ENCODE measurements at regions not wholly inside any gene's neighbourhood (a gene's known extent, or its start where the extent isn't known, plus 50 kb on each side); places are given as distances from the start of the nearest gene placed in this dataset.

DNA sequence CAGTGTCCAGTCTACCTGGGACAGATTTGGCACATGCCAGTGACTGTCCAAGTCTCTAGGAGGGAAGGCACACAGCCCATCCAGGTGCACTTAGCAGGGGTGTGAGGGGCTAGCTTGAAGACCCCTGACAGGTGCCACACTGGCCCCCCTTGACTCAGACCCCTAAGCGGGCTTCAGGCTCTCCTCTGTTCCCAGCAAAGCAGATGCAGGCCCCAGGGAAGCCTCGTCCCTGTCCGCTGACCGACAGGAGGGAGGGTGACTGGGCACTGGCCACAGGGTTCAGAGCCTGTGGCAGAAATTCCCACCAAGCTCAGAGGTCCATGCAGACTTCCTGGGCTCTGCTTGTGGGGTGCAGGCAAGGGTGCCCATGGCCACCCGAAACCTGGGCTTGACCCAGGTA is 239.8 kb upstream of the MYT1L start:
- H3K27ac Mint-ChIP-seq (ENCODE audit: unreplicated experiment), result no peak overlapping the region
- H3K9me3 Mint-ChIP-seq (ENCODE audit: unreplicated experiment), result no peaks in the 10 kb centered on the region
- CTCF ChIA-PET, result no interaction called here
- H3K4me1 ChIP-seq, result no peaks in the 10 kb centered on the region
- POLR2A ChIA-PET, result no interaction called here
- H3K27me3 Mint-ChIP-seq (ENCODE audit: insufficient read depth, unreplicated experiment), result no peaks in the 10 kb centered on the region
- DNase-seq, result no peak
- BruUV-seq (replicated peaks), result no TSS peak
- no peaks in the 10 kb centered on the region for H3K27me3 ChIP-seq (replicated peaks; ENCODE audit: control insufficient read depth, insufficient read depth, low read length)
- TF ChIP-seq, protein P1, sequence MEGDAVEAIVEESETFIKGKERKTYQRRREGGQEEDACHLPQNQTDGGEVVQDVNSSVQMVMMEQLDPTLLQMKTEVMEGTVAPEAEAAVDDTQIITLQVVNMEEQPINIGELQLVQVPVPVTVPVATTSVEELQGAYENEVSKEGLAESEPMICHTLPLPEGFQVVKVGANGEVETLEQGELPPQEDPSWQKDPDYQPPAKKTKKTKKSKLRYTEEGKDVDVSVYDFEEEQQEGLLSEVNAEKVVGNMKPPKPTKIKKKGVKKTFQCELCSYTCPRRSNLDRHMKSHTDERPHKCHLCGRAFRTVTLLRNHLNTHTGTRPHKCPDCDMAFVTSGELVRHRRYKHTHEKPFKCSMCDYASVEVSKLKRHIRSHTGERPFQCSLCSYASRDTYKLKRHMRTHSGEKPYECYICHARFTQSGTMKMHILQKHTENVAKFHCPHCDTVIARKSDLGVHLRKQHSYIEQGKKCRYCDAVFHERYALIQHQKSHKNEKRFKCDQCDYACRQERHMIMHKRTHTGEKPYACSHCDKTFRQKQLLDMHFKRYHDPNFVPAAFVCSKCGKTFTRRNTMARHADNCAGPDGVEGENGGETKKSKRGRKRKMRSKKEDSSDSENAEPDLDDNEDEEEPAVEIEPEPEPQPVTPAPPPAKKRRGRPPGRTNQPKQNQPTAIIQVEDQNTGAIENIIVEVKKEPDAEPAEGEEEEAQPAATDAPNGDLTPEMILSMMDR (IDR thresholded peaks at IDR 0.05; ENCODE audit: insufficient read depth in 1 of 2, low read depth in 1 of 2, low read length in 1 of 2, severe bottlenecking in 1 of 2, unreplicated experiment in 1 of 2), result no peak
- H3K36me3 ChIP-seq (ENCODE audit: control insufficient read depth, insufficient read depth, low read length), result no peaks in the 10 kb centered on the region
- no peak overlapping the region for H3K4me3 Mint-ChIP-seq (ENCODE audit: unreplicated experiment)
- peaks cover 11% of the 10 kb centered on the region for H3K9me3 ChIP-seq
- no peak overlapping the region for H3K4me3 ChIP-seq (ENCODE audit: low read depth, low read length)
- H3K36me3 Mint-ChIP-seq (ENCODE audit: insufficient read depth, unreplicated experiment), result no peaks in the 10 kb centered on the region
- intact Hi-C loops (cut with micrococcal nuclease; ENCODE audit: unreplicated experiment), result no loop called here
- H3K4me1 Mint-ChIP-seq (ENCODE audit: low read depth, unreplicated experiment), result no peaks in the 10 kb centered on the region

DNA sequence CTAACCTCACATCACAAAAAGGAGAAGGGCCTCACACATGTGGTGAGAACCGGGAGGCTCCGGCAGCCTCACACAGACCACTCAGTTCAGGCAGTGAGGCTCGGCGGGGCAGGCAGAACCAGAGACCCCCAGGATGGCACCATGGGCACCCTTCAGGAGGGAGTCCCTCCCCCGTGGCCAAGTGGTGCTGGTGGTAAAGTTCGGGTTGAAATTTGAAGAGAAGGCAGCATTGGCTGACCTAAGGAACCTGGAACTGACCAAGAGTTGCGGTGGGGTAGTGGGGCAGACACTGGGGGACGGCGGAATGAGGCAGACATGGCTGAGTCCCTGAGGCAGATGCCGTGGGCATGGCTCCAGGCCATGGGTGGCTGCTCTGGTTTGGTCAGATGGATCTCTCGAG is 239.3 kb upstream of the MYT1L start:
- H3K9me3 Mint-ChIP-seq (ENCODE audit: unreplicated experiment), result no peaks in the 10 kb centered on the region
- H3K9me3 ChIP-seq, result peaks cover 11% of the 10 kb centered on the region
- ChIA-PET CTCF (no interaction called here), POLR2A (no interaction called here)
- H3K36me3 ChIP-seq (ENCODE audit: control insufficient read depth, insufficient read depth, low read length), result no peaks in the 10 kb centered on the region
- no TSS peak for BruUV-seq (replicated peaks)
- DNase-seq, result no peak
- no peak overlapping the region for H3K27ac Mint-ChIP-seq (ENCODE audit: unreplicated experiment)
- no peak overlapping the region for H3K4me3 Mint-ChIP-seq (ENCODE audit: unreplicated experiment)
- H3K36me3 Mint-ChIP-seq (ENCODE audit: insufficient read depth, unreplicated experiment), result no peaks in the 10 kb centered on the region
- no peaks in the 10 kb centered on the region for H3K4me1 ChIP-seq
- H3K4me3 ChIP-seq (ENCODE audit: low read depth, low read length), result no peak overlapping the region
- no peaks in the 10 kb centered on the region for H3K27me3 ChIP-seq (replicated peaks; ENCODE audit: control insufficient read depth, insufficient read depth, low read length)
- intact Hi-C loops (cut with micrococcal nuclease; ENCODE audit: unreplicated experiment), result no loop called here
- H3K4me1 Mint-ChIP-seq (ENCODE audit: low read depth, unreplicated experiment), result no peaks in the 10 kb centered on the region
- no peaks in the 10 kb centered on the region for H3K27me3 Mint-ChIP-seq (ENCODE audit: insufficient read depth, unreplicated experiment)
- TF ChIP-seq, protein P1 (IDR thresholded peaks at IDR 0.05; ENCODE audit: insufficient read depth in 1 of 2, low read depth in 1 of 2, low read length in 1 of 2, severe bottlenecking in 1 of 2, unreplicated experiment in 1 of 2), result no peak

DNA sequence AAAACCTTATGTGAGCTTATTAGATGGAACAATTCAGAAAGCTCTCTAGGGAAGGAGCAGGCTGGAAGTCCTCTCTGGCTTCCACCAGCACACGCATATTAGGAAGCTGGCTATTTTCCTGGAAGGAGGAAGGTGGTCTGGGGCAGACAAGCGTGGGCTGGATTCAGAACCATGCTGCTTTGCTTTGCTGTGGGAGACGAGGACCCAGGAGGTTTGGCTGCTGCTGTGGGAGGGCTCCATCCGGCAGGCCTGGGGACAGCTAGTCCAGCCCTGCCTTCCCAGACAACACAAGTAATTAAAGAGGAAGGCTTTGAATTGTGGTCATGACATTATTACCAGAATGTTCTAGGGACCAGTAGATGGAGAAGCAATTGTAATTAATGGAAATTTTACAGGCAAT is 238.8 kb upstream of the MYT1L start:
- Mint-ChIP-seq H3K4me3 (ENCODE audit: unreplicated experiment) (no peak overlapping the region), H3K27me3 (ENCODE audit: insufficient read depth, unreplicated experiment) (no peaks in the 10 kb centered on the region), H3K27ac (ENCODE audit: unreplicated experiment) (no peak overlapping the region), H3K9me3 (ENCODE audit: unreplicated experiment) (no peaks in the 10 kb centered on the region), H3K4me1 (ENCODE audit: low read depth, unreplicated experiment) (no peaks in the 10 kb centered on the region), H3K36me3 (ENCODE audit: insufficient read depth, unreplicated experiment) (no peaks in the 10 kb centered on the region)
- peaks cover 11% of the 10 kb centered on the region for H3K9me3 ChIP-seq
- BruUV-seq (replicated peaks), result no TSS peak
- DNase-seq, result no peak
- H3K4me3 ChIP-seq (ENCODE audit: low read depth, low read length), result no peak overlapping the region
- CTCF ChIA-PET, result no interaction called here
- TF ChIP-seq, protein P1 (IDR thresholded peaks at IDR 0.05; ENCODE audit: insufficient read depth in 1 of 2, low read depth in 1 of 2, low read length in 1 of 2, severe bottlenecking in 1 of 2, unreplicated experiment in 1 of 2), result no peak
- intact Hi-C loops (cut with micrococcal nuclease; ENCODE audit: unreplicated experiment), result no loop called here
- H3K4me1 ChIP-seq, result no peaks in the 10 kb centered on the region
- H3K36me3 ChIP-seq (ENCODE audit: control insufficient read depth, insufficient read depth, low read length), result no peaks in the 10 kb centered on the region
- no peaks in the 10 kb centered on the region for H3K27me3 ChIP-seq (replicated peaks; ENCODE audit: control insufficient read depth, insufficient read depth, low read length)
- POLR2A ChIA-PET, result no interaction called here

Data from Caco-2 (cell line).